ENCODE measurements at regions not wholly inside any gene's neighbourhood (a gene's known extent, or its start where the extent isn't known, plus 50 kb on each side); places are given as distances from the start of the nearest gene placed in this dataset.

DNA sequence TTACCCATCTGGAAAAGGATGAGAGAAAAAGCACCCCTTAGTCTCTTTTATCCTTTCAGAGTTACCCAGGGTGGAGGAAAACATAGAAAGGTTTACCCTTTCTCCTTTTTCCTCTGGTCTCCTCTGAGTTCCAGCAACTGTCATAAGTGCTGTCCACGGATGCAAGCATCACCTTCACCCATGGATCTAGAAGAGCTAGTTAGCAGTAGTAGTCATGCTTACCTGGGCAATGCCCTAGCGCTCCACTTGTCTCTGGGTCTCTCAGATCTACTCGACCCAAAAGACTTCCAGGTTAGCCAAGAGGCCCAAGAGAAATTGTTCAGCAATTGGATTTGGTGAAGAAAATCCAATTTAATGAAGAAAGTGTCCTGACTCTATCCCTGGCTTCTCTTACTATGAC, 656.2 kb upstream of the PTPRD start:
- Histone ChIP-seq H3K4me1 (ENCODE audit: insufficient read depth, low read length, poor library complexity, severe bottlenecking) (no peaks in the 10 kb centered on the region), H3K36me3 (ENCODE audit: insufficient read depth, low read length, poor library complexity, severe bottlenecking) (no peaks in the 10 kb centered on the region), H3K27ac (ENCODE audit: low read depth, low read length, poor library complexity, severe bottlenecking) (no peak overlapping the region), H3K27me3 (replicated peaks; ENCODE audit: insufficient read depth, low read depth, low read length, poor library complexity) (peaks cover 6% of the 10 kb centered on the region), H3K4me3 (ENCODE audit: low read depth, low read length, poor library complexity, severe bottlenecking) (no peak overlapping the region), H3K9me3 (ENCODE audit: low read depth, low read length, poor library complexity, severe bottlenecking) (peaks cover 37% of the 10 kb centered on the region)
- intact Hi-C loops (cut with micrococcal nuclease; ENCODE audit: unreplicated experiment), result no loop called here
- TF ChIP-seq EZH2 (IDR thresholded peaks at IDR 0.05; ENCODE audit: borderline replicate concordance, low read depth, low read length, poor library complexity, severe bottlenecking), result no peak
- TF ChIP-seq, protein P1, sequence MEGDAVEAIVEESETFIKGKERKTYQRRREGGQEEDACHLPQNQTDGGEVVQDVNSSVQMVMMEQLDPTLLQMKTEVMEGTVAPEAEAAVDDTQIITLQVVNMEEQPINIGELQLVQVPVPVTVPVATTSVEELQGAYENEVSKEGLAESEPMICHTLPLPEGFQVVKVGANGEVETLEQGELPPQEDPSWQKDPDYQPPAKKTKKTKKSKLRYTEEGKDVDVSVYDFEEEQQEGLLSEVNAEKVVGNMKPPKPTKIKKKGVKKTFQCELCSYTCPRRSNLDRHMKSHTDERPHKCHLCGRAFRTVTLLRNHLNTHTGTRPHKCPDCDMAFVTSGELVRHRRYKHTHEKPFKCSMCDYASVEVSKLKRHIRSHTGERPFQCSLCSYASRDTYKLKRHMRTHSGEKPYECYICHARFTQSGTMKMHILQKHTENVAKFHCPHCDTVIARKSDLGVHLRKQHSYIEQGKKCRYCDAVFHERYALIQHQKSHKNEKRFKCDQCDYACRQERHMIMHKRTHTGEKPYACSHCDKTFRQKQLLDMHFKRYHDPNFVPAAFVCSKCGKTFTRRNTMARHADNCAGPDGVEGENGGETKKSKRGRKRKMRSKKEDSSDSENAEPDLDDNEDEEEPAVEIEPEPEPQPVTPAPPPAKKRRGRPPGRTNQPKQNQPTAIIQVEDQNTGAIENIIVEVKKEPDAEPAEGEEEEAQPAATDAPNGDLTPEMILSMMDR (conservative IDR thresholded peaks at IDR 0.05; ENCODE audit: low read depth, low read length), result no peak
- no TSS peak for BruUV-seq (replicated peaks)
- POLR2A ChIA-PET (ENCODE audit: low non-redundant PET), result no interaction called here
- no peak for DNase-seq (ENCODE audit: low spot score)
- CTCF ChIA-PET, result no interaction called here

DNA sequence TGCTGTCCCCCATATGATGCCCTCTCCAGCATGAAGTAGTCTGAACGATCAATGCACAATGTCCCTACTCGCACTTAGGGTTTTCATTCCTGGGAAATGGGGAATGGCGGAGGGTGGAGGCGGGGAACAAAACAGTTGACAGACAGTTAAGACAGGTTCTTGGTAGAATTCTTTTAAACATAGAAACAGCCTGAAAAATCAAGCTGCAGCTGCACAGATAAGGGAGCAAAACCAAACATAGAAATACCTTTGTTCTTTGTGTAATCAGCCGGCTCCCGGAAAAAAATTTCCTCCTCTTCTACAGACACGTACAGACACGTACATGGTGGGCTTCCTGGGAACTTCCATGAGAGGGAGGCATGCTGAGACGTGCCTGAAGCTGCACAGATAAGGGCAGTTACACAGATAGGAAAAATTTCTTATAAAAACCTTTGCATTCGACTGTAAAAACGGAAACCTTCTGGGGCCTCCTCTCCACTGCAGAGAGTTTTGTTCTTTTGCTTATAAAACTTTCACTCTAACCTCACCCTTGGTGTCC, 662.4 kb upstream of the PTPRD start:
- no peak for TF ChIP-seq EZH2 (IDR thresholded peaks at IDR 0.05; ENCODE audit: borderline replicate concordance, low read depth, low read length, poor library complexity, severe bottlenecking)
- TF ChIP-seq, protein P1 (conservative IDR thresholded peaks at IDR 0.05; ENCODE audit: low read depth, low read length), result no peak
- no peaks in the 10 kb centered on the region for H3K36me3 ChIP-seq (ENCODE audit: insufficient read depth, low read length, poor library complexity, severe bottlenecking)
- no peak overlapping the region for H3K27ac ChIP-seq (ENCODE audit: low read depth, low read length, poor library complexity, severe bottlenecking)
- intact Hi-C loops (cut with micrococcal nuclease; ENCODE audit: unreplicated experiment), result no loop called here
- ChIA-PET CTCF (no interaction called here), POLR2A (ENCODE audit: low non-redundant PET) (no interaction called here)
- DNase-seq (ENCODE audit: low spot score), result no peak
- H3K4me1 ChIP-seq (ENCODE audit: insufficient read depth, low read length, poor library complexity, severe bottlenecking), result no peaks in the 10 kb centered on the region
- no peak overlapping the region for H3K4me3 ChIP-seq (ENCODE audit: low read depth, low read length, poor library complexity, severe bottlenecking)
- peaks cover 6% of the 10 kb centered on the region for H3K9me3 ChIP-seq (ENCODE audit: low read depth, low read length, poor library complexity, severe bottlenecking)
- no peaks in the 10 kb centered on the region for H3K27me3 ChIP-seq (replicated peaks; ENCODE audit: insufficient read depth, low read depth, low read length, poor library complexity)
- BruUV-seq (replicated peaks), result no TSS peak

DNA sequence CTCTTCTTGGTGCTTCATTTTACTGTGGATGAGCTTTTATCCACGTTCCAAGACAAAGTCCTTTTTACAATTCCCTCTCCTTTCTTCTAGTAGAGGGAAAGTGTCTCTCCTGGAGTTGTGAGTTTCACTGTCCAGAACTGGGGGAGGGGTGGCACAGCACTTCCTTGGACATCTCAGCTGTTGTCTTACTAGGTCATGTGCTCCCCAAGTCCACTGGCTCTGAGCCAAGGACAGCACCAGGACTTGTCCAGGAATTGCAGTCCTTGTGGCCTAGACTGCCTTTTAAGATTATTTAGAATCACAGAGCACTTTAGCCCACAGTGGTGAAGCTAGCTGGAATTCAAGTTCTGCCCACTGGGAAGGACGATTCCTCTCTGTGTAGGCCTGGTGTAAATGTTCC, 700.2 kb upstream of the PTPRD start:
- ChIA-PET CTCF (no interaction called here), POLR2A (ENCODE audit: low non-redundant PET) (no interaction called here)
- no peak for DNase-seq (ENCODE audit: low spot score)
- no peaks in the 10 kb centered on the region for H3K4me1 ChIP-seq (ENCODE audit: insufficient read depth, low read length, poor library complexity, severe bottlenecking)
- intact Hi-C loops (cut with micrococcal nuclease; ENCODE audit: unreplicated experiment), result loop anchor here (10.0 kb wide), 2 partner anchors 228 to 1268 kb away; no protein-coding TSS in a partner anchor
- H3K4me3 ChIP-seq (ENCODE audit: low read depth, low read length, poor library complexity, severe bottlenecking), result no peak overlapping the region
- no peaks in the 10 kb centered on the region for H3K27me3 ChIP-seq (replicated peaks; ENCODE audit: insufficient read depth, low read depth, low read length, poor library complexity)
- no peak for TF ChIP-seq EZH2 (IDR thresholded peaks at IDR 0.05; ENCODE audit: borderline replicate concordance, low read depth, low read length, poor library complexity, severe bottlenecking)
- TF ChIP-seq, protein P1 (conservative IDR thresholded peaks at IDR 0.05; ENCODE audit: low read depth, low read length), result no peak
- BruUV-seq (replicated peaks), result no TSS peak
- peaks cover 10% of the 10 kb centered on the region for H3K9me3 ChIP-seq (ENCODE audit: low read depth, low read length, poor library complexity, severe bottlenecking)
- no peaks in the 10 kb centered on the region for H3K36me3 ChIP-seq (ENCODE audit: insufficient read depth, low read length, poor library complexity, severe bottlenecking)
- no peak overlapping the region for H3K27ac ChIP-seq (ENCODE audit: low read depth, low read length, poor library complexity, severe bottlenecking)
